Naive B cell (primary cell): ENCODE measurements at regions not wholly inside any gene's neighbourhood (a gene's known extent, or its start where the extent isn't known, plus 50 kb on each side); places are given as distances from the start of the nearest gene placed in this dataset.
"Not testable (repeated sequence)": the region's sequence is repeated elsewhere in the genome, so short reads cannot be mapped to it uniquely, and the experiment has no call there.

Experiments used
- ATAC-seq, 2 donors: fragments of 150-1000 bp; cut with Tn5 transposase; 2 replicates each; pipeline ENCODE4 v1.10.0; 2021; ENCODE audit warnings: low read depth in 2 of 2, mild to moderate bottlenecking in 2 of 2, moderate library complexity in 2 of 2
- DNase-seq: peaks from one replicate; pipeline ENCODE4 v3.0.0; 2022
- H3K27ac Mint-ChIP-seq, 6 donors: one replicate each; pipeline ENCODE4 v1.8.0; 2020 to 2022; ENCODE audit warnings: mild to moderate bottlenecking in 6 of 6, mixed read lengths in 6 of 6, moderate library complexity in 5 of 6, inconsistent platforms in 2 of 6
- H3K27me3 Mint-ChIP-seq, 3 donors: one replicate each; pipeline ENCODE4 v1.8.0; 2021 to 2022; ENCODE audit warnings: mixed read lengths in 3 of 3, mild to moderate bottlenecking in 1 of 3
- H3K36me3 Mint-ChIP-seq, 2 donors: one replicate each; pipeline ENCODE4 v1.8.0; 2020 to 2022; ENCODE audit warnings: mixed read lengths in 2 of 2, inconsistent platforms in 1 of 2, mild to moderate bottlenecking in 1 of 2
- H3K4me1 Mint-ChIP-seq, 3 donors: one replicate each; pipeline ENCODE4 v1.8.0; 2020 to 2022; ENCODE audit warnings: mixed read lengths in 3 of 3, inconsistent platforms in 1 of 3, mild to moderate bottlenecking in 1 of 3, moderate library complexity in 1 of 3
- H3K4me3 Mint-ChIP-seq, 8 donors: one replicate each; pipeline ENCODE4 v1.8.0; 2020 to 2022; ENCODE audit warnings: mild to moderate bottlenecking in 8 of 8, mixed read lengths in 8 of 8, moderate library complexity in 8 of 8, inconsistent platforms in 2 of 8
- H3K9me3 Mint-ChIP-seq, 7 donors: one replicate each; pipeline ENCODE4 v1.8.0; 2020 to 2022; ENCODE audit warnings: mixed read lengths in 7 of 7, mild to moderate bottlenecking in 5 of 7, inconsistent platforms in 2 of 7, moderate library complexity in 1 of 7

DNA sequence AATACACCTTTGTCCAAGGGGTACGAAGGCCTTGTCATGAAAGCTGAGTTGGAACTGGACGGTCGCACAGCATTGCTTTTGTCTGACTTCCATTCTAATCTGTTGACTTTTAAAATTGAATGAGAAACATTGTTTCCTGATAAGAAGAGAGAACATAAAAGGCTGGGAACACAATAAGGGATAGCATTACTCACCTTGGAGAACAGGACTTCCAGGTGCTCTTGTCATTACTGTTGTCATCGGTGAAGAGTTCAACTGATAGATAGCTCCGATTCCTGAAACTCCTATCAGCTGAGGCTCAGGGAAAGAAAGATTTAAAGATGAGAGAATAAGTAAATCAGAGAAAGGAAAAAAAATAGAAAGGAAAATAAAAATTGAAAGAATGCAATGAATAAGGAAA, 351.1 kb downstream of the KCNJ2 start:
- DNase-seq (no peak), ATAC-seq (no peak)
- Mint-ChIP-seq H3K27ac (no peak overlapping the region), H3K9me3 (peaks cover 0 to 1% (median 0%) of the 10 kb centered on the region in 7 donors), H3K36me3 (no peaks in the 10 kb centered on the region), H3K27me3 (peaks cover 8 to 9% (median 8%) of the 10 kb centered on the region in 3 donors), H3K4me1 (peaks cover 0 to 1% (median under 1%) of the 10 kb centered on the region in 3 donors), H3K4me3 (no peak overlapping the region)

GRCh38 chr17:70520956-70521355, 351.6 kb downstream of the KCNJ2 start:
- ATAC-seq (no peak), DNase-seq (no peak)
- no peaks in the 10 kb centered on the region for H3K36me3 Mint-ChIP-seq
- H3K4me3 Mint-ChIP-seq, result no peak overlapping the region
- no peak overlapping the region for H3K27ac Mint-ChIP-seq
- peaks cover 0 to 6% (median 0%) of the 10 kb centered on the region in 7 donors for H3K9me3 Mint-ChIP-seq
- peaks cover 8 to 9% (median 8%) of the 10 kb centered on the region in 3 donors for H3K27me3 Mint-ChIP-seq
- peaks cover 0 to 6% (median 5%) of the 10 kb centered on the region in 3 donors for H3K4me1 Mint-ChIP-seq

GRCh38 chr17:70521821-70522256, 352.5 kb downstream of the KCNJ2 start:
- Mint-ChIP-seq H3K27me3 (peaks cover 8 to 9% (median 8%) of the 10 kb centered on the region in 3 donors), H3K36me3 (no peaks in the 10 kb centered on the region), H3K4me1 (peaks cover 5 to 9% (median 8%) of the 10 kb centered on the region in 3 donors), H3K4me3 (no peak overlapping the region), H3K27ac (no peak overlapping the region), H3K9me3 (peaks cover 0 to 6% (median 0%) of the 10 kb centered on the region in 7 donors)
- no peak for DNase-seq
- ATAC-seq, result no peak

- no peak for ATAC-seq
- Mint-ChIP-seq H3K4me1 (peaks cover 14 to 16% (median 15%) of the 10 kb centered on the region in 3 donors), H3K27me3 (peaks cover 4 to 9% (median 8%) of the 10 kb centered on the region in 3 donors), H3K9me3 (peaks cover 0 to 6% (median 0%) of the 10 kb centered on the region in 7 donors), H3K36me3 (no peaks in the 10 kb centered on the region), H3K27ac (no peak overlapping the region), H3K4me3 (no peak overlapping the region)
- no peak for DNase-seq
These were observed 354.1 kb downstream of the KCNJ2 start for GRCh38 chr17:70523426-70523825.

- H3K27ac Mint-ChIP-seq, ATAC-seq, H3K4me3 Mint-ChIP-seq, H3K9me3 Mint-ChIP-seq, H3K36me3 Mint-ChIP-seq, DNase-seq, H3K27me3 Mint-ChIP-seq: not testable (repeated sequence)
- H3K4me1 Mint-ChIP-seq, result peaks cover 14 to 16% (median 15%) of the 10 kb centered on the region in 3 donors
These were observed 355.7 kb downstream of the KCNJ2 start for GRCh38 chr17:70525035-70525434.

DNA sequence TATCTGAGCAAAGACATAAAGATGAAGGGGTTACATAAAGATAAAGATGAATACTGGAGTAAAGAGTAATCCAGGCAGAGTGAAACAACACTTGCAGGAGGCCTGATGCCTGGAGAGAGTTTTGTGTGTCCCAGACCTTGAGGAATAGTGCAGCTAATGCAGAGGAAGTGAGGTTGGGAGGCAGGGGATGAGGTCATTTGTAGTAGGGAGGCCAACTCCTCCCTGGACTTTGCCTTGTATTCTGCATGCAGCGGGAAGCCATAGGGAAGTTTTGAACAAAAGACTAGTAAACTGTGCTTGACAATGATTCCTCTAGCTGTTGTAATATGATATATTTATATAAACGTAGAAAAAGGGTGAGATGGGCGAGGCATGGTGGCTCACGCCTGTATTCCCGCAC, 356.6 kb downstream of the KCNJ2 start:
- Mint-ChIP-seq H3K4me3 (peak overlapping the region in 1 of 8 donors; percentile 33), H3K9me3 (peaks cover 0 to 6% (median 0%) of the 10 kb centered on the region in 7 donors), H3K36me3 (no peaks in the 10 kb centered on the region), H3K27ac (peak overlapping the region in 1 of 6 donors; percentile 4), H3K4me1 (peaks cover 14 to 16% (median 15%) of the 10 kb centered on the region in 3 donors), H3K27me3 (peaks cover 0 to 7% (median 4%) of the 10 kb centered on the region in 3 donors)
- DNase-seq (no peak), ATAC-seq (no peak)

DNA sequence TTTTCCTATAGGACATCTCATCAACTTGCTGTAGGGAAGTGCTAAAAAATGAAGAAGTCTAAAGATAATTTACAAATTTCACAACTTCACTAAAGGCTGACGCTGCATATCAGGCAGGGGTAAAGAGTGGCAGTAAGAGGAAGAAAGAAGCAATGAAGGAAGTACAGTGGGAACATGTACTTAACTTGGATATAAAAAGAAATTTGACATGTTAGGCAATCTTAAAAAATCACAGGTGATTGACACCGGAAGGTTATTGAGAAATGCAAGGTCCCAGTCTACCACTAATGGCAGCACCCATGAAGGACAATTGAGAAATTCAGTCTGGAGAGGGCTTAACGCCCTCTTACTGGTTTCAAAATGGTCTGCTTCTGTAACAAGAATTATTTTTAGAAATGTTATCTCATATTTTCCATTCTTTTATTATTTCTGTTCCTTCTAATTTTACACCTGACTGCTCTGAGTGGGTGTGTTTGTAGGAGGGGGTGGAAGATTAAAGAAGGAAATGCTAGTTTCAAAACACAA, 358.1 kb downstream of the KCNJ2 start:
- H3K9me3 Mint-ChIP-seq, result peaks cover 0 to 6% (median 0%) of the 10 kb centered on the region in 7 donors
- no peak for ATAC-seq
- peak overlapping the region in 3 of 6 donors; percentile 1 to 50 (median 12) for H3K27ac Mint-ChIP-seq
- H3K36me3 Mint-ChIP-seq, result no peaks in the 10 kb centered on the region
- H3K4me3 Mint-ChIP-seq, result peak overlapping the region in 3 of 8 donors; percentile 11 to 59 (median 44)
- no peak for DNase-seq
- peaks cover 0 to 5% (median 0%) of the 10 kb centered on the region in 3 donors for H3K27me3 Mint-ChIP-seq
- peaks cover 14 to 16% (median 15%) of the 10 kb centered on the region in 3 donors for H3K4me1 Mint-ChIP-seq

DNA sequence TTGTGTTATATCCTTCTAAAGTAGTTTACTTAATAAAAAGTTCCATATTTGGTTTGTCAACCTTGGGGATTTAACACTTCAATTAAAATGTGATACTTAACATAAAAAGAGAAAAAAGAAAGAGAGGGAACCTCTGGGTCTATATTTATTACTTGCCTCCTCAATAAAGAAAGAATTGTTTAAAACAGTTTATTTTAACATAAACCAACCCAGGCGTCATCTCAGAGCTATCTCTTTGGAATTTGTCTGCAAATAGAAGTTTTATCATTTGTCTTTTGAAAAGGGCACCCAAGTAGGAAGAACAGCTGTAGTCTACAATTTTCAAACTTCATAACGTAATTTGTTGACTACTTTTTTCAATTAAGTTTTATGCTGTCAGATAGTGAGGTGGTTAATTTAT, 364.1 kb downstream of the KCNJ2 start:
- H3K4me3 Mint-ChIP-seq, result no peak overlapping the region
- H3K4me1 Mint-ChIP-seq, result peaks cover 0 to 4% (median 0%) of the 10 kb centered on the region in 3 donors
- no peaks in the 10 kb centered on the region for H3K36me3 Mint-ChIP-seq
- no peak overlapping the region for H3K27ac Mint-ChIP-seq
- DNase-seq, result no peak
- ATAC-seq, result no peak
- H3K9me3 Mint-ChIP-seq, result no peaks in the 10 kb centered on the region
- peaks cover 0 to 5% (median 0%) of the 10 kb centered on the region in 3 donors for H3K27me3 Mint-ChIP-seq

DNA sequence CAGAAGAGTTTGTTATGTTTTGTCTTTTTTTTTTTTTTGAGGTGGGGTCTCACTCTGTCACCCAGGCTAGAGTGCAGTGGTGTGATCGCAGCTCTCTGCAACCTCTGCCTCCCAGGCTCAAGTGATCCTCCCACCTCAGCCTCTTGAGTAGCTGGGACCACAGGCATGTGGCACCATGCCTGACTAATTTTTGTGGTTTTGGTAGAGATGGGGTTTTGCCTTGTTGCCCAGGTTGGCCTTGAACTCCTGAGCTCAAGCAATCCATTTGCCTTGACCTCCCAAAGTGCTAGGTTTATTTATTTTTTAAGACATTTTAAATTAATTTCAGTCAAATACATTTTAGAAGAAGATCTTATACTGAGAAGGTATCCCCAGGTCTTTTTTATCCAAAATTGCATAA, 366.7 kb downstream of the KCNJ2 start:
- Mint-ChIP-seq H3K27me3 (peaks cover 0 to 5% (median 0%) of the 10 kb centered on the region in 3 donors), H3K4me1 (peaks cover 0 to 4% (median 0%) of the 10 kb centered on the region in 3 donors), H3K9me3 (peaks cover 0 to 1% (median 0%) of the 10 kb centered on the region in 7 donors), H3K36me3 (no peaks in the 10 kb centered on the region), H3K27ac (no peak overlapping the region), H3K4me3 (no peak overlapping the region)
- DNase-seq (no peak), ATAC-seq (no peak)

DNA sequence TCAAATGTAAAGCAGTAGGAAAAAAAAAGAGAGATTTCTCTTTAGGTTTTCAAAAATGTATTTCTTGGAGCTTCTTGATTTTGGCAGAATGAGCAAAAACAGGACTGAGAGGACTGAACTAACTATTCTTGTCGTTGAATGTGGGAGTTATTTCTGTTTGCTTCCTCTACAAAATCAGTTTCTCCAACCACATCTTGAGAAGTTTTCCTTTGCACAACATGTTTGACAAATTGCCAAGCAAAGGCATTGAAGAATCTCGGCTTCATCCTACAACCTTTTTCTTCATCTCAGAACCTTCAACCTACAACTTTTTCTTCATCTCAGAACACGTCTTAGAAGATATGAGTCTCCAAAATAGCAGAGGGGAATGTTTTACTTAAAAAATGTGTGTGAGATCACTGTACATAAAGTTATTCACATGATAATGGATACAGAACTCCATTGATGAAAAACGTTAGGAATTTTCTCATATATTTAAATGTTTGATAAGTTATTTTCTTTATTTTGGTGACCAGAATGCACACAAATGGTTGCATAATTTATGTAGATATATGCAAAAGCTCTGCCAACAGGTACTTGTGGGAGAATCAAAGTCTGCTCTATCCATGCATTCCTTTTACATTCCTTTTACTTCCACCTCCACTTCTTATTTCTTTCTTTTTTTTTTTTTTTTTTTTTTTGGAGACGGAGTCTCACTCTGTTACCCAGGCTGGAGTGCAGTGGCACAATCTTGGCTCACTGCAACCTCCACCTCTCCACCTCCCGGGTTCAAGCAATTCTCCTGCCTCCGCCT, 370.0 kb downstream of the KCNJ2 start:
- ATAC-seq (no peak), DNase-seq (no peak)
- Mint-ChIP-seq H3K9me3 (peaks cover 0 to 1% (median 0%) of the 10 kb centered on the region in 7 donors), H3K27ac (no peak overlapping the region), H3K4me3 (no peak overlapping the region), H3K27me3 (peaks cover 0 to 5% (median 0%) of the 10 kb centered on the region in 3 donors), H3K4me1 (peaks cover 0 to 4% (median 0%) of the 10 kb centered on the region in 3 donors), H3K36me3 (no peaks in the 10 kb centered on the region)

GRCh38 chr17:70542876-70543275, 373.5 kb downstream of the KCNJ2 start:
- H3K4me3 Mint-ChIP-seq, result no peak overlapping the region
- H3K27ac Mint-ChIP-seq, result no peak overlapping the region
- peaks cover 0 to 5% (median 0%) of the 10 kb centered on the region in 3 donors for H3K27me3 Mint-ChIP-seq
- DNase-seq (no peak), ATAC-seq (no peak)
- peaks cover 0 to 1% (median 0%) of the 10 kb centered on the region in 7 donors for H3K9me3 Mint-ChIP-seq
- no peaks in the 10 kb centered on the region for H3K36me3 Mint-ChIP-seq
- H3K4me1 Mint-ChIP-seq, result no peaks in the 10 kb centered on the region

DNA sequence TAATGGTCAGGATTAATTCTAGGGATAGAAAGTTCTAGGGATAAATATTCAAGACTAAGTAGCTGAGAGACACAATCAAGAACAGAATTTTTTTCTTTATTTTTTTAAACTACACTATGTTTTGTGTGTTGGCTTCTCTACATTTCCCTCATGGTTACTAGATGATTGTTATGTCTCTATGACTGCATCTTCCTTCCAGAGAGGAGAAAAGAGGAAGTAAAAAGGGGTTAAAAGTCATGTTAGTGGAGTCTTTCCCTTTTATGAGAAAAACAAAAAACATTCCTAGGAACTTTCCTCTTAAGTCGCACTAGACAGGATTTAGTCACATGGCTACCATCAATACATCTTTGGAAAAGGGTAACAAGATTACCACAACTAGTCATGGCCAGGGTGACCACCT, 375.0 kb downstream of the KCNJ2 start:
- ATAC-seq (no peak), DNase-seq (no peak)
- no peaks in the 10 kb centered on the region for H3K36me3 Mint-ChIP-seq
- H3K4me1 Mint-ChIP-seq, result no peaks in the 10 kb centered on the region
- peaks cover 0 to 5% (median 0%) of the 10 kb centered on the region in 3 donors for H3K27me3 Mint-ChIP-seq
- H3K9me3 Mint-ChIP-seq, result peaks cover 0 to 1% (median 0%) of the 10 kb centered on the region in 7 donors
- no peak overlapping the region for H3K27ac Mint-ChIP-seq
- H3K4me3 Mint-ChIP-seq, result no peak overlapping the region

- ATAC-seq (no peak), DNase-seq (peak; percentile 7)
- no peak overlapping the region for H3K27ac Mint-ChIP-seq
- no peaks in the 10 kb centered on the region for H3K4me1 Mint-ChIP-seq
- no peak overlapping the region for H3K4me3 Mint-ChIP-seq
- no peaks in the 10 kb centered on the region for H3K36me3 Mint-ChIP-seq
- H3K9me3 Mint-ChIP-seq, result peaks cover 0 to 2% (median 0%) of the 10 kb centered on the region in 7 donors
- peaks cover 0 to 8% (median 1%) of the 10 kb centered on the region in 3 donors for H3K27me3 Mint-ChIP-seq
These were observed 383.1 kb downstream of the KCNJ2 start for GRCh38 chr17:70552230-70552981.
